ENCODE measurements at regions not wholly inside any gene's neighbourhood (a gene's known extent, or its start where the extent isn't known, plus 50 kb on each side); places are given as distances from the start of the nearest gene placed in this dataset.

DNA sequence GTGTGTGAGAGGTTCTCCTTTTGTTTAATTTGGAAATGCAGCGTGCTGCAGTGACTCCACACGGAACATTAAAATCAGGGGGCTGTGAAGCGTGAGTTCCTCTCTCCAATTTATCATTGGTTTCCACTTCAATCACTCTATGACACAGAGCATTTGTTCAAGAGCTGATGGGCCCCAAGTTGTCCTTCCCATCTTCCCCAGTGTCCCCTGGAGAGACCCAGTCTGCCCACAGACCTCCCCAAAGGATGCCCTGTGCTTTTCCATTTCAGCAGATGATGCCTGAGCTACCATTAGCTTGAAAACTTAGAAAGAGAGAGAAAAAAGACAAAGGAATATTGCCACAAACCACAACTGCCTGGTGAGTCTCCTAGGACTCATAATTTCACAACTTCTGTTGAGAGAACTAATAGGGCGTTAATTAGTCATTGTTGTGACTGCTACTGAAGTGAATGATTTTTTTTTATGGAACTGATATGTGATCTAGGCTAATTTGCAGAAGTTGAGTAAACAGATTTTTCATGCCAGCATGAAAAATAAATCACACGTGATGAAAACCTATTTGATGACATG is 772.7 kb downstream of the SEMA5A start:
- CTCF ChIA-PET: no interaction called here
- H3K36me3 ChIP-seq (ENCODE audit: control insufficient read depth in 1 of 2, insufficient read depth in 2 of 2, low read length in 2 of 2): no peaks in the 10 kb centered on the region
- DNase-seq (ENCODE audit: low read depth, low spot score) (no peak), ATAC-seq (no peak)
- no peak overlapping the region for H3K27ac ChIP-seq (ENCODE audit: low read depth, low read length)
- TF ChIP-seq JUND (IDR thresholded peaks at IDR 0.05) (no peak), ZNF274 (IDR thresholded peaks at IDR 0.05; ENCODE audit: low read depth, low read length) (no peak), CEBPB (IDR thresholded peaks at IDR 0.05; ENCODE audit: low read depth) (no peak), FOSL1 (IDR thresholded peaks at IDR 0.05; ENCODE audit: low read depth) (no peak), TCF7L2 (IDR thresholded peaks at IDR 0.05; ENCODE audit: borderline replicate concordance, extremely low read depth, insufficient read depth, insufficient read length) (no peak), SRF (IDR thresholded peaks at IDR 0.05; ENCODE audit: low read depth) (no peak), EGR1 (IDR thresholded peaks at IDR 0.05; ENCODE audit: low read depth) (no peak), POLR2A (IDR thresholded peaks at IDR 0.05; ENCODE audit: borderline replicate concordance, extremely low read depth, insufficient read depth, insufficient read length) (no peak), SIN3A (IDR thresholded peaks at IDR 0.05; ENCODE audit: low read depth) (no peak), POLR2AphosphoS5 (IDR thresholded peaks at IDR 0.05; ENCODE audit: low read depth, low read length) (no peak), EZH2phosphoT487 (IDR thresholded peaks at IDR 0.05; ENCODE audit: borderline replicate concordance) (no peak), ZFX (IDR thresholded peaks at IDR 0.05) (no peak), CBX3 (IDR thresholded peaks at IDR 0.05; ENCODE audit: low read depth) (no peak), ELF1 (IDR thresholded peaks at IDR 0.05; ENCODE audit: borderline replicate concordance, low read depth) (no peak)
- TF ChIP-seq, protein P1, sequence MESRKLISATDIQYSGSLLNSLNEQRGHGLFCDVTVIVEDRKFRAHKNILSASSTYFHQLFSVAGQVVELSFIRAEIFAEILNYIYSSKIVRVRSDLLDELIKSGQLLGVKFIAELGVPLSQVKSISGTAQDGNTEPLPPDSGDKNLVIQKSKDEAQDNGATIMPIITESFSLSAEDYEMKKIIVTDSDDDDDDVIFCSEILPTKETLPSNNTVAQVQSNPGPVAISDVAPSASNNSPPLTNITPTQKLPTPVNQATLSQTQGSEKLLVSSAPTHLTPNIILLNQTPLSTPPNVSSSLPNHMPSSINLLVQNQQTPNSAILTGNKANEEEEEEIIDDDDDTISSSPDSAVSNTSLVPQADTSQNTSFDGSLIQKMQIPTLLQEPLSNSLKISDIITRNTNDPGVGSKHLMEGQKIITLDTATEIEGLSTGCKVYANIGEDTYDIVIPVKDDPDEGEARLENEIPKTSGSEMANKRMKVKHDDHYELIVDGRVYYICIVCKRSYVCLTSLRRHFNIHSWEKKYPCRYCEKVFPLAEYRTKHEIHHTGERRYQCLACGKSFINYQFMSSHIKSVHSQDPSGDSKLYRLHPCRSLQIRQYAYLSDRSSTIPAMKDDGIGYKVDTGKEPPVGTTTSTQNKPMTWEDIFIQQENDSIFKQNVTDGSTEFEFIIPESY (IDR thresholded peaks at IDR 0.05; ENCODE audit: extremely low read depth, insufficient replicate concordance, low read length): no peak
- TF ChIP-seq, protein P2, sequence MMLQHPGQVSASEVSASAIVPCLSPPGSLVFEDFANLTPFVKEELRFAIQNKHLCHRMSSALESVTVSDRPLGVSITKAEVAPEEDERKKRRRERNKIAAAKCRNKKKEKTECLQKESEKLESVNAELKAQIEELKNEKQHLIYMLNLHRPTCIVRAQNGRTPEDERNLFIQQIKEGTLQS (IDR thresholded peaks at IDR 0.05): no peak
- TF ChIP-seq, protein P3, sequence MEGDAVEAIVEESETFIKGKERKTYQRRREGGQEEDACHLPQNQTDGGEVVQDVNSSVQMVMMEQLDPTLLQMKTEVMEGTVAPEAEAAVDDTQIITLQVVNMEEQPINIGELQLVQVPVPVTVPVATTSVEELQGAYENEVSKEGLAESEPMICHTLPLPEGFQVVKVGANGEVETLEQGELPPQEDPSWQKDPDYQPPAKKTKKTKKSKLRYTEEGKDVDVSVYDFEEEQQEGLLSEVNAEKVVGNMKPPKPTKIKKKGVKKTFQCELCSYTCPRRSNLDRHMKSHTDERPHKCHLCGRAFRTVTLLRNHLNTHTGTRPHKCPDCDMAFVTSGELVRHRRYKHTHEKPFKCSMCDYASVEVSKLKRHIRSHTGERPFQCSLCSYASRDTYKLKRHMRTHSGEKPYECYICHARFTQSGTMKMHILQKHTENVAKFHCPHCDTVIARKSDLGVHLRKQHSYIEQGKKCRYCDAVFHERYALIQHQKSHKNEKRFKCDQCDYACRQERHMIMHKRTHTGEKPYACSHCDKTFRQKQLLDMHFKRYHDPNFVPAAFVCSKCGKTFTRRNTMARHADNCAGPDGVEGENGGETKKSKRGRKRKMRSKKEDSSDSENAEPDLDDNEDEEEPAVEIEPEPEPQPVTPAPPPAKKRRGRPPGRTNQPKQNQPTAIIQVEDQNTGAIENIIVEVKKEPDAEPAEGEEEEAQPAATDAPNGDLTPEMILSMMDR (IDR thresholded peaks at IDR 0.05 in 2 of 3, conservative IDR thresholded peaks at IDR 0.05 in 1 of 3; ENCODE audit: borderline replicate concordance in 1 of 3, insufficient read depth in 1 of 3, low read depth in 2 of 3, low read length in 2 of 3): no peak
- H3K9me3 ChIP-seq (ENCODE audit: control insufficient read depth in 1 of 2, insufficient read depth in 1 of 2, low read depth in 1 of 2, low read length in 2 of 2): peaks cover 6 to 21% of the 10 kb centered on the region in 2 experiments; a peak in 2 of 4 replicates
- intact Hi-C loops (cut with micrococcal nuclease): no loop called here
- no peak overlapping the region for H3K9ac ChIP-seq (ENCODE audit: low read length)
- H3K4me2 ChIP-seq (ENCODE audit: low read length): no peak overlapping the region
- no peaks in the 10 kb centered on the region for H3K27me3 ChIP-seq (ENCODE audit: insufficient read depth, low read length)
- no peaks in the 10 kb centered on the region for H3K79me2 ChIP-seq (ENCODE audit: insufficient read depth, low read length)
- no peak overlapping the region for H2AFZ ChIP-seq (ENCODE audit: low read depth, low read length, poor library complexity, severe bottlenecking)
- no TSS peak for BruUV-seq (replicated peaks)
- POLR2A ChIA-PET: no interaction called here
- no peaks in the 10 kb centered on the region for H3K4me1 ChIP-seq (ENCODE audit: control insufficient read depth in 1 of 2, insufficient read depth in 2 of 2, low read length in 2 of 2)
- H3K9me2 ChIP-seq (ENCODE audit: insufficient read depth): no peaks in the 10 kb centered on the region
- RAD21 ChIA-PET (ENCODE audit: low non-redundant PET in 1 of 2, low total read pairs in 2 of 2, uncharacterized antibody in 2 of 2, unreplicated experiment in 2 of 2): no interaction called here
- H4K20me1 ChIP-seq (ENCODE audit: insufficient read depth): no peaks in the 10 kb centered on the region
- no peak overlapping the region for H3K4me3 ChIP-seq (replicated peaks in 1 of 2; ENCODE audit: low read depth in 1 of 2, low read length in 2 of 2)
